Chondrocyte (in vitro differentiated cells): ENCODE measurements at regions not wholly inside any gene's neighbourhood (a gene's known extent, or its start where the extent isn't known, plus 50 kb on each side); places are given as distances from the start of the nearest gene placed in this dataset.

Experiments
- DNase-seq: peaks from one replicate; pipeline ENCODE4 v3.0.0; 2021; ENCODE audit warnings: mixed read lengths, low spot score
- H3K27ac Mint-ChIP-seq: one replicate; pipeline ENCODE4 v1.8.0; 2021; ENCODE audit warnings: mild to moderate bottlenecking, moderate library complexity, mixed read lengths; ENCODE audit not compliant: unreplicated experiment
- H3K27me3 Mint-ChIP-seq: 2 replicates; pipeline ENCODE4 v1.8.0; 2021; ENCODE audit warnings: low read depth, mixed read lengths
- H3K36me3 Mint-ChIP-seq: 2 replicates; pipeline ENCODE4 v1.8.0; 2021; ENCODE audit warnings: low read depth, mixed read lengths
- H3K4me1 Mint-ChIP-seq: 2 replicates; pipeline ENCODE4 v1.8.0; 2021; ENCODE audit warnings: low read depth, mild to moderate bottlenecking, mixed read lengths
- H3K4me3 Mint-ChIP-seq: one replicate; pipeline ENCODE4 v1.8.0; 2021; ENCODE audit warnings: mild to moderate bottlenecking, moderate library complexity, mixed read lengths; ENCODE audit not compliant: unreplicated experiment
- H3K9me3 Mint-ChIP-seq: 2 replicates; pipeline ENCODE4 v1.8.0; 2021; ENCODE audit warnings: low read depth, mixed read lengths
- TF ChIP-seq, protein P1 (sequence below): fragments of 200-600 bp; sonication (generic); IDR thresholded peaks from 2 replicates; pipeline ENCODE4 v1.5.0; 2021; ENCODE audit warnings: antibody characterized with exemption, mild to moderate bottlenecking, moderate library complexity

- H3K9me3 Mint-ChIP-seq = no peaks in the 10 kb centered on the region
- no peaks in the 10 kb centered on the region for H3K36me3 Mint-ChIP-seq
- no peak overlapping the region for H3K27ac Mint-ChIP-seq
- TF ChIP-seq, protein P1, sequence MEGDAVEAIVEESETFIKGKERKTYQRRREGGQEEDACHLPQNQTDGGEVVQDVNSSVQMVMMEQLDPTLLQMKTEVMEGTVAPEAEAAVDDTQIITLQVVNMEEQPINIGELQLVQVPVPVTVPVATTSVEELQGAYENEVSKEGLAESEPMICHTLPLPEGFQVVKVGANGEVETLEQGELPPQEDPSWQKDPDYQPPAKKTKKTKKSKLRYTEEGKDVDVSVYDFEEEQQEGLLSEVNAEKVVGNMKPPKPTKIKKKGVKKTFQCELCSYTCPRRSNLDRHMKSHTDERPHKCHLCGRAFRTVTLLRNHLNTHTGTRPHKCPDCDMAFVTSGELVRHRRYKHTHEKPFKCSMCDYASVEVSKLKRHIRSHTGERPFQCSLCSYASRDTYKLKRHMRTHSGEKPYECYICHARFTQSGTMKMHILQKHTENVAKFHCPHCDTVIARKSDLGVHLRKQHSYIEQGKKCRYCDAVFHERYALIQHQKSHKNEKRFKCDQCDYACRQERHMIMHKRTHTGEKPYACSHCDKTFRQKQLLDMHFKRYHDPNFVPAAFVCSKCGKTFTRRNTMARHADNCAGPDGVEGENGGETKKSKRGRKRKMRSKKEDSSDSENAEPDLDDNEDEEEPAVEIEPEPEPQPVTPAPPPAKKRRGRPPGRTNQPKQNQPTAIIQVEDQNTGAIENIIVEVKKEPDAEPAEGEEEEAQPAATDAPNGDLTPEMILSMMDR = no peak
- no peak overlapping the region for H3K4me3 Mint-ChIP-seq
- DNase-seq = no peak
- no peaks in the 10 kb centered on the region for H3K4me1 Mint-ChIP-seq
- H3K27me3 Mint-ChIP-seq = peaks cover 25% of the 10 kb centered on the region
Observed at GRCh38 chr5:136517755-136518154, 152.4 kb upstream of the TRPC7 start.

- Mint-ChIP-seq H3K4me1 (no peaks in the 10 kb centered on the region), H3K4me3 (no peak overlapping the region), H3K9me3 (no peaks in the 10 kb centered on the region), H3K27me3 (peaks cover 26% of the 10 kb centered on the region), H3K27ac (no peak overlapping the region), H3K36me3 (no peaks in the 10 kb centered on the region)
- TF ChIP-seq, protein P1 = no peak
- no peak for DNase-seq
Observed at GRCh38 chr5:136516637-136517036, 151.3 kb upstream of the TRPC7 start.

DNA sequence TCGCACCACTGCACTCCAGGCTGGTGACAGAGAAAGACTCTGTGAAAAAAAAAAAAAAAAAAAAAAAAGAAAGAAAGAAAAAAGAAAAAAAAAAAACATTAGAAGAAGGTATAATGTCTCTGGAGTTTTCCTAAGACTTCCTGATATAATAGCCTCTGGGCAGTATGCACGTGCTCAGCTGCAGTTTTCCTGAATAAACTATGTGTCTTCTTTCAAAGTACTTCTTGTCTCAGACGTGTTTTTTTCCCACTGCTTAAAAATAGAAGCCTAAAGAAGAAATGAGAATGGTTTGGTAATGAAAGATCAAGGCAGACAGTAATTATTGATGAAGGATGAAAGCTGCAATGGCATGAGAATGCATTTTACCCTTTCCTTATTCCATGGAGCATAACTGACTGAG, 148.1 kb upstream of the TRPC7 start:
- no peak overlapping the region for H3K27ac Mint-ChIP-seq
- H3K4me3 Mint-ChIP-seq = no peak overlapping the region
- peaks cover 16% of the 10 kb centered on the region for H3K27me3 Mint-ChIP-seq
- no peaks in the 10 kb centered on the region for H3K4me1 Mint-ChIP-seq
- H3K9me3 Mint-ChIP-seq = no peaks in the 10 kb centered on the region
- no peak for DNase-seq
- TF ChIP-seq, protein P1 = no peak
- no peaks in the 10 kb centered on the region for H3K36me3 Mint-ChIP-seq

DNA sequence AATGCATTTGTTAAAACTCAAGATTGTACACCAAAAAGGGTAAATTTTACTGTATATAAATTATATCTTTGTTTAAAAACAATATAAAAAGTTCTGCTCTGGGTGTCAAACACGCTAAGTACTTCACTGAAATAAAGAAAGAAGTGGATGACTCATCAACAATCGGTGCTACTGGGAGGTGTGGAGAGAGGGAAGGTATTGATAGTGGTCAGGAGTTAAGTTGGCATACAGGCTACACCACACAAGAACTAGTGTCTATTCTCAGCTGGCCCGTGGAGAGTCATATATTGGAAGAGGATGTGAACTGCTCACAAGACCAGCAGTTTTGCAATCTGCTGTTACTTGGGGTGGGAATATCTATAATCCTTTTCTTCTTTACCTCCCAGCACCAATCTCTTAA, 145.7 kb upstream of the TRPC7 start:
- Mint-ChIP-seq H3K9me3 (no peaks in the 10 kb centered on the region), H3K27me3 (peaks cover 5% of the 10 kb centered on the region), H3K27ac (no peak overlapping the region), H3K36me3 (no peaks in the 10 kb centered on the region), H3K4me1 (no peaks in the 10 kb centered on the region), H3K4me3 (no peak overlapping the region)
- TF ChIP-seq, protein P1 = no peak
- DNase-seq = no peak

GRCh38 chr5:136510481-136510880, 145.1 kb upstream of the TRPC7 start:
- TF ChIP-seq, protein P1 = no peak
- Mint-ChIP-seq H3K4me3 (no peak overlapping the region), H3K36me3 (no peaks in the 10 kb centered on the region), H3K27ac (no peak overlapping the region), H3K27me3 (peaks cover 5% of the 10 kb centered on the region), H3K9me3 (no peaks in the 10 kb centered on the region), H3K4me1 (no peaks in the 10 kb centered on the region)
- no peak for DNase-seq
